Retinal pigment epithelial cell (primary cell): ENCODE measurements at regions not wholly inside any gene's neighbourhood (a gene's known extent, or its start where the extent isn't known, plus 50 kb on each side); places are given as distances from the start of the nearest gene placed in this dataset.

ENCODE experiments used
- DNase-seq: peaks from one replicate; pipeline ENCODE4 v3.0.0-alpha.2; 2010; ENCODE audit warnings: low read depth
- H3K4me3 ChIP-seq: 2 replicates; pipeline ENCODE4 v1.5.1; 2011; ENCODE audit warnings: mild to moderate bottlenecking, low read length, control low read depth, moderate library complexity
- TF ChIP-seq, protein P1 (sequence below): conservative IDR thresholded peaks from 2 replicates; pipeline ENCODE4 v1.5.1; 2011; ENCODE audit warnings: low read depth, low read length, control low read depth, inconsistent platforms

DNA sequence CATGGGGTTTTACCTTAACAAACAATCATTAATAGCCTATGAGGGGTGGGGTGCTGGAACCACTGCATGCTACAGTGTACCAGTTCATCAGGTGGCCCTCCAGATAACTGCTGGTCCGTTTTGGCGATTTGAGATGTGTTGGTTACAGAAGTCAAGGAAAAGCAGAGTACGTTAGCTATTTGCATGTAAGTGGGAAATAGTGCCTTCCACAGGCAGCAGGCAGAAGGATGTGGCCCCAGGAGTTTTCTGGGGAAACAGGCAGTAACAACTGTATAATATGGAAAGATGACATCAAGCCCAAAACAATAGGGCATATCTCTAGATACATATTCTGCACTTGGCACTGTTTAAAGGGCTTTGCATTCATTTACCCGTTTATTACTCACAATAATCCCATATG is 245.7 kb downstream of the COL4A1 start:
- TF ChIP-seq, protein P1, sequence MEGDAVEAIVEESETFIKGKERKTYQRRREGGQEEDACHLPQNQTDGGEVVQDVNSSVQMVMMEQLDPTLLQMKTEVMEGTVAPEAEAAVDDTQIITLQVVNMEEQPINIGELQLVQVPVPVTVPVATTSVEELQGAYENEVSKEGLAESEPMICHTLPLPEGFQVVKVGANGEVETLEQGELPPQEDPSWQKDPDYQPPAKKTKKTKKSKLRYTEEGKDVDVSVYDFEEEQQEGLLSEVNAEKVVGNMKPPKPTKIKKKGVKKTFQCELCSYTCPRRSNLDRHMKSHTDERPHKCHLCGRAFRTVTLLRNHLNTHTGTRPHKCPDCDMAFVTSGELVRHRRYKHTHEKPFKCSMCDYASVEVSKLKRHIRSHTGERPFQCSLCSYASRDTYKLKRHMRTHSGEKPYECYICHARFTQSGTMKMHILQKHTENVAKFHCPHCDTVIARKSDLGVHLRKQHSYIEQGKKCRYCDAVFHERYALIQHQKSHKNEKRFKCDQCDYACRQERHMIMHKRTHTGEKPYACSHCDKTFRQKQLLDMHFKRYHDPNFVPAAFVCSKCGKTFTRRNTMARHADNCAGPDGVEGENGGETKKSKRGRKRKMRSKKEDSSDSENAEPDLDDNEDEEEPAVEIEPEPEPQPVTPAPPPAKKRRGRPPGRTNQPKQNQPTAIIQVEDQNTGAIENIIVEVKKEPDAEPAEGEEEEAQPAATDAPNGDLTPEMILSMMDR = peak; percentile 15
- no peak for DNase-seq

DNA sequence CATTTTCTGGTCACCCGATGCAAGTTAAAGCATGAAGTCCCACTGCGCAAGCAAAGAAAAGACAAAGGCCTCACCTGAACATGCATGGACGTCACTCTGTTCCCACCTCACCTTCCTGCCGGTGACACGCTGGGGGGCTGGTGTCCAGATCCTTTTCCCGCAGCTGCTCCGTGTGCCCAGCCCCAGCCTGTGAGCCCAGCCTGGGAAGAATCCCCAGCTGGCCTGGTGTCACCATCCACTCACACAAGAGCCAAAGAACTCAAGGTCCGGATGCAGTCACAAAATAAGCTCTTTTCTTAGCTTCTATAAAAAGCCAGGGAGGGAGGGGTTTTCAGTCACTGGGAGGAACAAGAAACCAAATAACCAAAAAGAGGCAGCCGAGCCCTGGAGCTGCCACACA is 249.9 kb downstream of the COL4A1 start:
- no peak overlapping the region for H3K4me3 ChIP-seq
- DNase-seq = no peak
- TF ChIP-seq, protein P1 = no peak

More for the DNA sequence above, 245.7 kb downstream of the COL4A1 start:
- H3K4me3 ChIP-seq = no peak overlapping the region

DNA sequence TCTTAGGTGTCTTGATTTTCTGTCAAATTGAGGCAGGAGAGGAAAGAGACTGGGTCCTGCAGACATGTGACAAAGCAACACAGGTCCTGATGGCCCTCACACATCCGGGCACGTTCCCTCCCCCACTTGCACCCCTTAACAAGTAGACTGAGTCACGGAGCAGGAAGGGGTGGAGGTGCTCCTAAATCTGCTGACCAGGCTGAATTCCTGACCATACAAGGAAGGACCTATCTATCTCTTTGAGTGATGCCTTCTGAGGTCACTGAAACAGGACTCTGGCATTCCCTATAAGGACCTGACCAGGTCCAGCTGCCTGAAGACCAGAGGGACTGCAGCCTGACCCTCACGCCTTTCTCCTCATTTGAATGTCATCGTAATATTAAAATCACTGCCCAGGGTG is 250.3 kb downstream of the COL4A1 start:
- H3K4me3 ChIP-seq = no peak overlapping the region
- no peak for DNase-seq
- TF ChIP-seq, protein P1 = no peak

- DNase-seq = no peak
- TF ChIP-seq, protein P1 = no peak
- no peak overlapping the region for H3K4me3 ChIP-seq
Measured at GRCh38 chr13:110055089-110055488, 251.9 kb downstream of the COL4A1 start.

- no peak for DNase-seq
- TF ChIP-seq, protein P1 = no peak
- H3K4me3 ChIP-seq = no peak overlapping the region
Measured at GRCh38 chr13:110054041-110054440, 252.9 kb downstream of the COL4A1 start.

DNA sequence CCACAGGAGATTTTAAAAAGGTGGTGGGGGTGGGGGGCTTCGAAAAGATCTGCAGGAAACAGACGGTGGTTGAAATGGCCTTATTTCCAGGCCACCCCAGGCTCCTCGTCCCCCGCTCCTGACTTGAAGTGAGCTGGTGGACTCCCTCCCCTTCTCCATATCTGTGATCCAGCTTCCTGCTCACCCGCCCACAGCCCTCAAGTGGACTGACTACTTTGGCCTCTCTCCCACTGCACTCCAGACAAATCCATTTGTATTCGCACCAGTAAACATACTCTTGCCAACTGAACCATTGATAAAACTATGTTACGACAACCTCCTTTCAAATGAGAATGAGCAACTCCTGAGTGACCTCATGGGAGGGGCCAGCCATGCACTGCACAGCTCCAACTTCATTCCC is 259.5 kb downstream of the COL4A1 start:
- TF ChIP-seq, protein P1 = no peak
- no peak overlapping the region for H3K4me3 ChIP-seq
- peak; percentile 98 for DNase-seq

GRCh38 chr13:110046811-110047210 is 260.1 kb downstream of the COL4A1 start:
- no peak for DNase-seq
- no peak overlapping the region for H3K4me3 ChIP-seq
- TF ChIP-seq, protein P1 = no peak
